Activated CD8-positive, alpha-beta T cell treated with anti-CD3 and anti-CD28 coated beads for 36 hours (primary cell): ENCODE measurements at regions not wholly inside any gene's neighbourhood (a gene's known extent, or its start where the extent isn't known, plus 50 kb on each side); places are given as distances from the start of the nearest gene placed in this dataset.

Experiments
- ATAC-seq: fragments of 200-7000 bp; cut with Tn5 transposase; one replicate; pipeline ENCODE4 v1.10.0; 2021; ENCODE audit warnings: mild to moderate bottlenecking, moderate library complexity
- CTCF ChIA-PET: fragments of 350-600 bp; sonication (Branson Sonifier 250); formaldehyde crosslinking; loops from one replicate; lab custom pipeline; 2021; ENCODE audit warnings: antibody characterized with exemption; lab: Charles Lee
- POLR2A ChIA-PET: fragments of 350-600 bp; sonication (Branson Sonifier 250); formaldehyde crosslinking; loops from one replicate; lab custom pipeline; 2021; ENCODE audit warnings: antibody characterized with exemption; lab: Charles Lee
- DNase-seq: peaks from one replicate; pipeline ENCODE4 v3.0.0-alpha.2; 2020
- H3K27ac Mint-ChIP-seq: one replicate; pipeline ENCODE4 v1.8.0; 2021; ENCODE audit warnings: mild to moderate bottlenecking, mixed read lengths
- H3K27me3 Mint-ChIP-seq: one replicate; pipeline ENCODE4 v1.8.0; 2021; ENCODE audit warnings: mixed read lengths
- H3K36me3 Mint-ChIP-seq: one replicate; pipeline ENCODE4 v1.8.0; 2021; ENCODE audit warnings: low read depth, mixed read lengths
- H3K4me1 Mint-ChIP-seq: one replicate; pipeline ENCODE4 v1.8.0; 2021; ENCODE audit warnings: low read depth, mixed read lengths
- H3K4me3 Mint-ChIP-seq: one replicate; pipeline ENCODE4 v1.8.0; 2021; ENCODE audit warnings: mild to moderate bottlenecking, moderate library complexity, mixed read lengths
- H3K9me3 Mint-ChIP-seq: one replicate; pipeline ENCODE4 v1.8.0; 2021; ENCODE audit warnings: mixed read lengths
- intact Hi-C: fragments of 100-400 bp; cut with micrococcal nuclease; formaldehyde crosslinking; loops from one replicate; pipeline ENCODE4 v1.10.0; 2022
- TF ChIP-seq, protein P1 (sequence below): fragments of 200-600 bp; IDR thresholded peaks from one replicate; pipeline ENCODE4 v1.8.0; 2022; ENCODE audit warnings: antibody characterized with exemption, mild to moderate bottlenecking

DNA sequence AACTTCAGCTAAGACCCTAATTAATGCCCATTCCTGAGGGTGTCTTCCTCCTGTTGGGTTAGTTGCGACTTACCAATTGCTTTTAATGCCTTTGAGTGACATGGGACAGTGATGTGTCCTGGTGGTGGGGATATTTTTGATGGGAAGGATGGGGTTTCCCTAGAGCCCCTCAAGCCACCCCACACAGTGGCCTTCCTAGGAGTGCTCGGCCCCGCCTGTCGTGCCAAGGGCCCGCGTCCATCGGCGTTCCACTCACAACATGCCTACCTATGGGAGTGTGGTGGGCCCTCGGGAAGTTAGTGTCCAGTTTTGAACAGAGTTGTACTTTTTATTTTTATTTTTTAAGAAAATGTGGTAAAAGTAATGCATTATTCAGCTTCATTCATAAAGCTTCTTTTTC is 50.1 kb upstream of the TSPAN2 start:
- Mint-ChIP-seq H3K4me3 (peak overlapping the region; percentile 33), H3K9me3 (no peaks in the 10 kb centered on the region), H3K27ac (no peak overlapping the region), H3K27me3 (peaks cover 6% of the 10 kb centered on the region), H3K36me3 (no peaks in the 10 kb centered on the region), H3K4me1 (no peaks in the 10 kb centered on the region)
- POLR2A ChIA-PET, result no interaction called here
- TF ChIP-seq, protein P1, sequence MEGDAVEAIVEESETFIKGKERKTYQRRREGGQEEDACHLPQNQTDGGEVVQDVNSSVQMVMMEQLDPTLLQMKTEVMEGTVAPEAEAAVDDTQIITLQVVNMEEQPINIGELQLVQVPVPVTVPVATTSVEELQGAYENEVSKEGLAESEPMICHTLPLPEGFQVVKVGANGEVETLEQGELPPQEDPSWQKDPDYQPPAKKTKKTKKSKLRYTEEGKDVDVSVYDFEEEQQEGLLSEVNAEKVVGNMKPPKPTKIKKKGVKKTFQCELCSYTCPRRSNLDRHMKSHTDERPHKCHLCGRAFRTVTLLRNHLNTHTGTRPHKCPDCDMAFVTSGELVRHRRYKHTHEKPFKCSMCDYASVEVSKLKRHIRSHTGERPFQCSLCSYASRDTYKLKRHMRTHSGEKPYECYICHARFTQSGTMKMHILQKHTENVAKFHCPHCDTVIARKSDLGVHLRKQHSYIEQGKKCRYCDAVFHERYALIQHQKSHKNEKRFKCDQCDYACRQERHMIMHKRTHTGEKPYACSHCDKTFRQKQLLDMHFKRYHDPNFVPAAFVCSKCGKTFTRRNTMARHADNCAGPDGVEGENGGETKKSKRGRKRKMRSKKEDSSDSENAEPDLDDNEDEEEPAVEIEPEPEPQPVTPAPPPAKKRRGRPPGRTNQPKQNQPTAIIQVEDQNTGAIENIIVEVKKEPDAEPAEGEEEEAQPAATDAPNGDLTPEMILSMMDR, result no peak
- CTCF ChIA-PET, result interaction anchor here (0.6 to 5.6 kb wide), 17 partner anchors 8 to 456 kb away, joined by 3 to 61 read pairs (median 3); no protein-coding TSS in a partner anchor
- DNase-seq (no peak), ATAC-seq (no peak)
- intact Hi-C loops, result loop anchor here (5.0 kb wide), 2 partner anchors 328 to 458 kb away; no protein-coding TSS in a partner anchor
